GM23338 (cell line): ENCODE measurements at regions not wholly inside any gene's neighbourhood (a gene's known extent, or its start where the extent isn't known, plus 50 kb on each side); places are given as distances from the start of the nearest gene placed in this dataset.

ENCODE experiments used
- CREB1 ChIP-seq: fragments of 250-450 bp; sonication (Bioruptor Pico); IDR thresholded peaks from 2 replicates; pipeline ENCODE4 v1.5.0; 2020; ENCODE audit warnings: low read depth, mild to moderate bottlenecking, moderate library complexity
- CTCF ChIP-seq, 2 experiments: fragments of 200-600 bp in 1 of 2; sonication (generic) in 1 of 2; conservative IDR thresholded peaks; 2 replicates each; pipeline versions ENCODE4 v1.5.1 to v1.6.1; 2016 to 2017; ENCODE audit warnings: antibody characterized with exemption in 2 of 2, low read depth in 2 of 2, mild to moderate bottlenecking in 2 of 2, moderate library complexity in 1 of 2
- ETS1 ChIP-seq: IDR thresholded peaks from 2 replicates; pipeline ENCODE4 v1.6.1; 2016; ENCODE audit warnings: antibody characterized with exemption
- EZH2 ChIP-seq: fragments of 200-600 bp; sonication (generic); IDR thresholded peaks from one replicate; pipeline ENCODE4 v1.8.0; 2017; ENCODE audit warnings: antibody characterized with exemption, mild to moderate bottlenecking, low read depth; ENCODE audit not compliant: unreplicated experiment
- EZH2phosphoT487 ChIP-seq: fragments of 200-600 bp; sonication (generic); IDR thresholded peaks from one replicate; pipeline ENCODE4 v1.8.1; 2018; ENCODE audit warnings: antibody characterized with exemption; ENCODE audit not compliant: unreplicated experiment
- POLR2AphosphoS5 ChIP-seq: IDR thresholded peaks from 2 replicates; pipeline ENCODE4 v1.6.1; 2016; ENCODE audit warnings: antibody characterized with exemption, low read depth
- REST ChIP-seq: IDR thresholded peaks from one replicate; pipeline ENCODE4 v1.6.1; 2018; ENCODE audit warnings: antibody characterized with exemption; ENCODE audit not compliant: unreplicated experiment
- STAT1 ChIP-seq: IDR thresholded peaks from one replicate; pipeline ENCODE4 v1.6.1; 2016; ENCODE audit warnings: antibody characterized with exemption; ENCODE audit not compliant: unreplicated experiment
- ZNF114 ChIP-seq: fragments of 250-450 bp; sonication (Bioruptor Pico); IDR thresholded peaks from 2 replicates; pipeline ENCODE4 v1.5.0; 2020; ENCODE audit warnings: mild to moderate bottlenecking, moderate library complexity
- ZNF331 ChIP-seq: fragments of 250-450 bp; sonication (Bioruptor Pico); IDR thresholded peaks from 2 replicates; pipeline ENCODE4 v1.5.0; 2020; ENCODE audit warnings: low read depth, mild to moderate bottlenecking, moderate library complexity
- TF ChIP-seq, protein P1 (sequence below): fragments of 250-450 bp; sonication (Bioruptor Pico); IDR thresholded peaks from 2 replicates; pipeline ENCODE4 v1.5.0; 2020; ENCODE audit warnings: mild to moderate bottlenecking, moderate library complexity

- TF ChIP-seq EZH2phosphoT487 (no peak), POLR2AphosphoS5 (no peak), EZH2 (no peak), CTCF (conservative IDR thresholded peaks at IDR 0.05; ENCODE audit: low read depth in 2 of 2) (no peak), REST (no peak), ZNF114 (CRISPR knock-in tag) (no peak), CREB1 (CRISPR knock-in tag) (no peak), STAT1 (no peak), ZNF331 (no peak), ETS1 (no peak)
- TF ChIP-seq, protein P1, sequence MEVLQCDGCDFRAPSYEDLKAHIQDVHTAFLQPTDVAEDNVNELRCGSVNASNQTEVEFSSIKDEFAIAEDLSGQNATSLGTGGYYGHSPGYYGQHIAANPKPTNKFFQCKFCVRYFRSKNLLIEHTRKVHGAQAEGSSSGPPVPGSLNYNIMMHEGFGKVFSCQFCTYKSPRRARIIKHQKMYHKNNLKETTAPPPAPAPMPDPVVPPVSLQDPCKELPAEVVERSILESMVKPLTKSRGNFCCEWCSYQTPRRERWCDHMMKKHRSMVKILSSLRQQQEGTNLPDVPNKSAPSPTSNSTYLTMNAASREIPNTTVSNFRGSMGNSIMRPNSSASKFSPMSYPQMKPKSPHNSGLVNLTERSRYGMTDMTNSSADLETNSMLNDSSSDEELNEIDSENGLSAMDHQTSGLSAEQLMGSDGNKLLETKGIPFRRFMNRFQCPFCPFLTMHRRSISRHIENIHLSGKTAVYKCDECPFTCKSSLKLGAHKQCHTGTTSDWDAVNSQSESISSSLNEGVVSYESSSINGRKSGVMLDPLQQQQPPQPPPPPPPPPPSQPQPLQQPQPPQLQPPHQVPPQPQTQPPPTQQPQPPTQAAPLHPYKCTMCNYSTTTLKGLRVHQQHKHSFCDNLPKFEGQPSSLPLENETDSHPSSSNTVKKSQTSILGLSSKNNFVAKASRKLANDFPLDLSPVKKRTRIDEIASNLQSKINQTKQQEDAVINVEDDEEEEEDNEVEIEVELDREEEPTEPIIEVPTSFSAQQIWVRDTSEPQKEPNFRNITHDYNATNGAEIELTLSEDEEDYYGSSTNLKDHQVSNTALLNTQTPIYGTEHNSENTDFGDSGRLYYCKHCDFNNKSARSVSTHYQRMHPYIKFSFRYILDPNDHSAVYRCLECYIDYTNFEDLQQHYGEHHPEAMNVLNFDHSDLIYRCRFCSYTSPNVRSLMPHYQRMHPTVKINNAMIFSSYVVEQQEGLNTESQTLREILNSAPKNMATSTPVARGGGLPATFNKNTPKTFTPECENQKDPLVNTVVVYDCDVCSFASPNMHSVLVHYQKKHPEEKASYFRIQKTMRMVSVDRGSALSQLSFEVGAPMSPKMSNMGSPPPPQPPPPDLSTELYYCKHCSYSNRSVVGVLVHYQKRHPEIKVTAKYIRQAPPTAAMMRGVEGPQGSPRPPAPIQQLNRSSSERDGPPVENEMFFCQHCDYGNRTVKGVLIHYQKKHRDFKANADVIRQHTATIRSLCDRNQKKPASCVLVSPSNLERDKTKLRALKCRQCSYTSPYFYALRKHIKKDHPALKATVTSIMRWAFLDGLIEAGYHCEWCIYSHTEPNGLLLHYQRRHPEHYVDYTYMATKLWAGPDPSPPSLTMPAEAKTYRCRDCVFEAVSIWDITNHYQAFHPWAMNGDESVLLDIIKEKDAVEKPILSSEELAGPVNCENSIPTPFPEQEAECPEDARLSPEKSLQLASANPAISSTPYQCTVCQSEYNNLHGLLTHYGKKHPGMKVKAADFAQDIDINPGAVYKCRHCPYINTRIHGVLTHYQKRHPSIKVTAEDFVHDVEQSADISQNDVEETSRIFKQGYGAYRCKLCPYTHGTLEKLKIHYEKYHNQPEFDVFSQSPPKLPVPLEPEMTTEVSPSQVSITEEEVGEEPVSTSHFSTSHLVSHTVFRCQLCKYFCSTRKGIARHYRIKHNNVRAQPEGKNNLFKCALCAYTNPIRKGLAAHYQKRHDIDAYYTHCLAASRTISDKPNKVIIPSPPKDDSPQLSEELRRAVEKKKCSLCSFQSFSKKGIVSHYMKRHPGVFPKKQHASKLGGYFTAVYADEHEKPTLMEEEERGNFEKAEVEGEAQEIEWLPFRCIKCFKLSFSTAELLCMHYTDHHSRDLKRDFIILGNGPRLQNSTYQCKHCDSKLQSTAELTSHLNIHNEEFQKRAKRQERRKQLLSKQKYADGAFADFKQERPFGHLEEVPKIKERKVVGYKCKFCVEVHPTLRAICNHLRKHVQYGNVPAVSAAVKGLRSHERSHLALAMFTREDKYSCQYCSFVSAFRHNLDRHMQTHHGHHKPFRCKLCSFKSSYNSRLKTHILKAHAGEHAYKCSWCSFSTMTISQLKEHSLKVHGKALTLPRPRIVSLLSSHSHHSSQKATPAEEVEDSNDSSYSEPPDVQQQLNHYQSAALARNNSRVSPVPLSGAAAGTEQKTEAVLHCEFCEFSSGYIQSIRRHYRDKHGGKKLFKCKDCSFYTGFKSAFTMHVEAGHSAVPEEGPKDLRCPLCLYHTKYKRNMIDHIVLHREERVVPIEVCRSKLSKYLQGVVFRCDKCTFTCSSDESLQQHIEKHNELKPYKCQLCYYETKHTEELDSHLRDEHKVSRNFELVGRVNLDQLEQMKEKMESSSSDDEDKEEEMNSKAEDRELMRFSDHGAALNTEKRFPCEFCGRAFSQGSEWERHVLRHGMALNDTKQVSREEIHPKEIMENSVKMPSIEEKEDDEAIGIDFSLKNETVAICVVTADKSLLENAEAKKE (CRISPR knock-in tag), result no peak
Measured at GRCh38 chr14:100410056-100410565, 87.0 kb downstream of the SLC25A47 start.
